Vagina (tissue), 2 donors: ENCODE measurements at regions not wholly inside any gene's neighbourhood (a gene's known extent, or its start where the extent isn't known, plus 50 kb on each side); places are given as distances from the start of the nearest gene placed in this dataset.

Source experiments
- CTCF ChIP-seq, 3 experiments: fragments of 450-650 bp in 2 of 3; fragments of 200-600 bp in 1 of 3; sonication (generic) in 1 of 3; IDR thresholded peaks; one replicate each; pipeline ENCODE4 v1.5.1; 2017 to 2019; ENCODE audit warnings: antibody characterized with exemption in 3 of 3, mild to moderate bottlenecking in 2 of 3, moderate library complexity in 2 of 3
- POLR2AphosphoS5 ChIP-seq, 2 donors: sonication (generic); formaldehyde crosslinking; IDR thresholded peaks; one replicate each; pipeline ENCODE4 v1.9.0; 2017; ENCODE audit warnings: antibody characterized with exemption in 2 of 2, mild to moderate bottlenecking in 2 of 2, low read depth in 1 of 2; ENCODE audit not compliant: insufficient read depth in 1 of 2

- TF ChIP-seq POLR2AphosphoS5 (IDR thresholded peaks at IDR 0.05; ENCODE audit: insufficient read depth in 1 of 2, low read depth in 1 of 2), result no peak
- no peak for TF ChIP-seq CTCF (IDR thresholded peaks at IDR 0.05)
Measured at GRCh38 chr9:129558551-129559505, 62.1 kb downstream of the C9orf50 start.
